AG04450 (cell line): ENCODE measurements at regions not wholly inside any gene's neighbourhood (a gene's known extent, or its start where the extent isn't known, plus 50 kb on each side); places are given as distances from the start of the nearest gene placed in this dataset.
"Not testable (repeated sequence)": the region's sequence is repeated elsewhere in the genome, so short reads cannot be mapped to it uniquely, and the experiment has no call there.

ENCODE experiments used
- CTCF ChIA-PET: fragments of 300-600, 350-600 bp; formaldehyde crosslinking; extraction: SDS; loops from one replicate; lab custom pipeline; 2022; ENCODE audit warnings: antibody characterized with exemption, inconsistent platforms; lab: Charles Lee
- POLR2A ChIA-PET: fragments of 350-600 bp; formaldehyde crosslinking; extraction: SDS; loops from one replicate; lab custom pipeline; 2021; ENCODE audit warnings: antibody characterized with exemption, inconsistent platforms; lab: Yijun Ruan, JAX
- DNase-seq: peaks from one replicate; pipeline ENCODE4 v3.0.0-alpha.2; 2011; ENCODE audit warnings: low read depth, low spot score
- H3K27ac ChIP-seq: one replicate; pipeline ENCODE4 v1.5.1; 2012; ENCODE audit warnings: low read depth, low read length, control low read depth
- H3K27me3 ChIP-seq: one replicate; pipeline ENCODE4 v1.6.0; 2012; ENCODE audit warnings: low read length; ENCODE audit not compliant: control insufficient read depth, insufficient read depth
- H3K4me3 ChIP-seq: 2 replicates; pipeline ENCODE4 v1.5.1; 2011; ENCODE audit warnings: mild to moderate bottlenecking, low read depth, low read length, control low read depth
- H3K9me3 ChIP-seq: 2 replicates; pipeline ENCODE4 v1.5.1; 2012; ENCODE audit warnings: low read length; ENCODE audit not compliant: control insufficient read depth, insufficient read depth
- CTCF ChIP-seq: IDR thresholded peaks from 2 replicates; pipeline ENCODE4 v1.5.1; 2011; ENCODE audit warnings: low read depth, low read length, control low read depth, inconsistent platforms

GRCh38 chr4:86452422-86452891 lies 92.6 kb upstream of the MAPK10 start:
- no peak for DNase-seq
- ChIA-PET POLR2A (no interaction called here), CTCF (interaction anchor here (0.7 to 2.0 kb wide), 3 partner anchors 46 to 99 kb away, joined by 3 to 9 read pairs (median 3); no protein-coding TSS in a partner anchor)
- peak overlapping the region; percentile 61 for H3K4me3 ChIP-seq
- H3K27ac ChIP-seq = peak overlapping the region; percentile 63
- TF ChIP-seq CTCF = no peak
- H3K9me3 ChIP-seq = no peaks in the 10 kb centered on the region
- no peaks in the 10 kb centered on the region for H3K27me3 ChIP-seq

DNA sequence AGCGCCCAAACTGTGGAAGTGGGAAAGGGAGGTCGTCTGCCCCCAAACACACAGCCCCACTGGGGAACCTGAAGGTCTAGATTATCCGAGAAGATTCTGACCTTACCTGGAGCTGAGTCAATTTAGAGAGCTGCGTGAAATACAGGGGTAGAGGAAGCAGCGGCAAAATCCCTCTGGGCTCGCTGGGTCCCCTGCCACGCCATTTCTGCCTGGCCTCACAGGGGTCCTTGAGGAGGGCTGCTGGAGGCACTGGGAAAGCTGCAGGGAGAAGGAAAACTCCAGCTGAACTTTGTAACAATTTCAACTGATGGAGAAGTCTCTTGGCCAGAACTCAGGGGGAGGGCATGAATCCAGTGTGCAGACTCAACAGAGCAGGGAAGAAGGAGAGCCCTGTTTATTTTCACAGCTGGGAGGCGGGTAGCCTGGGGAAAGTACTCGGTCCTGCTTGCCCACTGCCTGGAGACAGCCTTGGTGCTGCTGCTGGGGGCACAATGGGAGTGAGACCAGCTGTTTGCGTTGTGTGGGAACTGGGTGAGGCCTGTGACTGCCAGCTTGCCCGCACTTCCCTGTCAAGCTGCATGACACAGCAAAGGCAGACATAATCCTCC lies 93.2 kb upstream of the MAPK10 start:
- TF ChIP-seq CTCF = no peak
- H3K4me3 ChIP-seq = peak overlapping the region; percentile 61
- peak overlapping the region; percentile 63 for H3K27ac ChIP-seq
- ChIA-PET CTCF (interaction anchor here (0.6 to 2.0 kb wide), 6 partner anchors 11 to 892 kb away, joined by 3 to 9 read pairs (median 4); no protein-coding TSS in a partner anchor), POLR2A (no interaction called here)
- no peaks in the 10 kb centered on the region for H3K9me3 ChIP-seq
- H3K27me3 ChIP-seq = no peaks in the 10 kb centered on the region
- peak; percentile 51 for DNase-seq

DNA sequence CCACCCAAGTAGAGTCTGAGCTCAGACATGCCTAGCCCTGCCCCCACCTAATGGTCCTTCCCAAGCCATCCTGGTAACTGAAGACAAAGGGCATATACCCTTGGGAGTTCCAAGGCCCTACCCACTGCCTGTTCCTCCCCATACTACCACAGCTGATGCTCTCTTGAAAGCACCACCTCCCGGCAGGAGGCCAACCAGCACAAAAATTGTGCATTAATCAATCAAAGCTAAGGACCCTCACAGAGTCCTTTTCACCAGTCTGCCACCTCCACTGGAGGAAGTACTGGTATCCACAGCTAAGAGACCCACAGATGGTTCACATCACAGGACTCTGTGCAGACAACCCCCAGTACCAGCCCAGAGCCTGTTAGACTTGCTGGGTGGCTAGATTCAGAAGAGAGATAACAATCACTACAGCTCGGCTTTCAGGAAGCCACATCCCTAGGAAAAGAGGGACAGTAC lies 93.8 kb upstream of the MAPK10 start:
- DNase-seq, H3K9me3 ChIP-seq, H3K4me3 ChIP-seq, POLR2A ChIA-PET, H3K27ac ChIP-seq, H3K27me3 ChIP-seq: not testable (repeated sequence)
- CTCF ChIA-PET = interaction anchor here (0.6 to 1.1 kb wide), 3 partner anchors 11 to 892 kb away, joined by 3 to 4 read pairs (median 4); no protein-coding TSS in a partner anchor

GRCh38 chr4:86461849-86462248 lies 102.0 kb upstream of the MAPK10 start:
- no peak overlapping the region for H3K27ac ChIP-seq
- no peak for DNase-seq
- no peak for TF ChIP-seq CTCF
- H3K9me3 ChIP-seq = no peaks in the 10 kb centered on the region; the same call in 1 of the 2 replicates
- H3K4me3 ChIP-seq = no peak overlapping the region
- POLR2A ChIA-PET = no interaction called here
- H3K27me3 ChIP-seq = no peaks in the 10 kb centered on the region
- CTCF ChIA-PET = interaction anchor here (1.2 kb wide), 1 partner anchor 34 kb away, joined by 4 read pairs; no protein-coding TSS in a partner anchor

- DNase-seq = no peak
- no peak for TF ChIP-seq CTCF
- ChIA-PET CTCF (interaction anchor here (0.6 kb wide), 1 partner anchor 23 kb away, joined by 3 read pairs; no protein-coding TSS in a partner anchor), POLR2A (no interaction called here)
- no peaks in the 10 kb centered on the region for H3K27me3 ChIP-seq
- H3K27ac ChIP-seq = no peak overlapping the region
- no peaks in the 10 kb centered on the region for H3K9me3 ChIP-seq
- H3K4me3 ChIP-seq = no peak overlapping the region
Measured at GRCh38 chr4:86472377-86473019, 112.6 kb upstream of the MAPK10 start.

DNA sequence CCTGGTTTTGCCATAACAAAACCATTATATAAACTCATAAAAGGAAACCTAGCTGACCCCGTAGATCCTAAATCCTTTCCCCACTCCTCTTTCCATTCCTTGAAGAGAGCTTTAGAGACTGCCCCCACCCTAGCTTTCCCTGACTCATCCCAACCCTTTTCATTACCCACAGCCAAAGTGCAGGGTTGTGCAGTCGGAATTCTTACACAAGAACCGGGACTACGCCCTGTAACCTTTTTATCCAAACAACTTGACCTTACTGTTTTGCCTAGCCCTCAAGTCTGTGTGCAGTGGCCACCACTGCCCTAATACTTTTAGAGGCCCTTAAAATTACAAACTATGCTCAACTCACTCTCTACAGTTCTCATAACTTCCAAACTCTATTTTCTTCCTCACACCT lies 116.0 kb upstream of the PTPN13 start:
- POLR2A ChIA-PET, H3K27ac ChIP-seq, H3K9me3 ChIP-seq, H3K4me3 ChIP-seq, DNase-seq, H3K27me3 ChIP-seq, CTCF ChIA-PET: not testable (repeated sequence)
